ENCODE measurements at regions not wholly inside any gene's neighbourhood (a gene's known extent, or its start where the extent isn't known, plus 50 kb on each side); places are given as distances from the start of the nearest gene placed in this dataset.
A peak's percentile ranks its signal among the peaks of the same experiment; 100 is the strongest.
"Not testable (repeated sequence)": the region's sequence is repeated elsewhere in the genome, so short reads cannot be mapped to it uniquely, and the experiment has no call there.

GRCh38 chr7:138247081-138247480 is 170.8 kb downstream of the AKR1D1 start:
- H3K4me3 Mint-ChIP-seq: no peak overlapping the region

GRCh38 chr7:138247568-138248333 is 171.5 kb downstream of the AKR1D1 start:
- peaks cover 3% of the 10 kb centered on the region in 2 donors for H3K36me3 Mint-ChIP-seq (ENCODE audit: insufficient read depth in 2 of 2)
- H3K4me1 Mint-ChIP-seq (ENCODE audit: low read depth): no peaks in the 10 kb centered on the region
- no peak overlapping the region for H3K27ac Mint-ChIP-seq
- peaks cover 6 to 9% of the 10 kb centered on the region in 2 donors for H3K9me3 Mint-ChIP-seq
- ATAC-seq (replicated peaks in 1 of 2) (no peak), DNase-seq (no peak)
- no peaks in the 10 kb centered on the region for H3K27me3 Mint-ChIP-seq (ENCODE audit: low read depth)
- no peak overlapping the region for H3K4me3 Mint-ChIP-seq

More at GRCh38 chr7:138247081-138247480, 170.8 kb downstream of the AKR1D1 start:
- Mint-ChIP-seq H3K9me3 (peaks cover 6 to 9% of the 10 kb centered on the region in 2 donors), H3K27ac (no peak overlapping the region), H3K4me1 (ENCODE audit: low read depth) (no peaks in the 10 kb centered on the region), H3K27me3 (ENCODE audit: low read depth) (no peaks in the 10 kb centered on the region), H3K36me3 (ENCODE audit: insufficient read depth in 2 of 2) (peaks cover 3% of the 10 kb centered on the region in 2 donors)
- no peak for ATAC-seq (replicated peaks in 1 of 2)
- DNase-seq: no peak

GRCh38 chr7:138248609-138249008 is 172.3 kb downstream of the AKR1D1 start:
- no peak for DNase-seq
- no peak for ATAC-seq (replicated peaks in 1 of 2)
- Mint-ChIP-seq H3K27ac (no peak overlapping the region), H3K27me3 (ENCODE audit: low read depth) (no peaks in the 10 kb centered on the region), H3K4me3 (no peak overlapping the region), H3K36me3 (ENCODE audit: insufficient read depth in 2 of 2) (peaks cover 3% of the 10 kb centered on the region in 2 donors), H3K9me3 (peaks cover 6 to 9% of the 10 kb centered on the region in 2 donors), H3K4me1 (ENCODE audit: low read depth) (no peaks in the 10 kb centered on the region)

GRCh38 chr7:138249975-138250374 is 173.7 kb downstream of the AKR1D1 start:
- no peaks in the 10 kb centered on the region for H3K27me3 Mint-ChIP-seq (ENCODE audit: low read depth)
- DNase-seq (no peak), ATAC-seq (replicated peaks in 1 of 2) (no peak)
- H3K36me3 Mint-ChIP-seq (ENCODE audit: insufficient read depth in 2 of 2): peaks cover 3% of the 10 kb centered on the region in 2 donors
- no peaks in the 10 kb centered on the region for H3K4me1 Mint-ChIP-seq (ENCODE audit: low read depth)
- no peak overlapping the region for H3K4me3 Mint-ChIP-seq
- H3K27ac Mint-ChIP-seq: no peak overlapping the region
- H3K9me3 Mint-ChIP-seq: peaks cover 6 to 9% of the 10 kb centered on the region in 2 donors

- not testable (repeated sequence) for H3K27ac Mint-ChIP-seq; H3K27me3 Mint-ChIP-seq (ENCODE audit: low read depth); ATAC-seq (replicated peaks in 1 of 2); H3K9me3 Mint-ChIP-seq; H3K36me3 Mint-ChIP-seq (ENCODE audit: insufficient read depth in 2 of 2); DNase-seq; H3K4me1 Mint-ChIP-seq (ENCODE audit: low read depth); H3K4me3 Mint-ChIP-seq
Measured at GRCh38 chr7:138252666-138253065, 176.4 kb downstream of the AKR1D1 start.

GRCh38 chr7:138254444-138254843 is 178.2 kb downstream of the AKR1D1 start:
- H3K27me3 Mint-ChIP-seq (ENCODE audit: low read depth): no peaks in the 10 kb centered on the region
- H3K9me3 Mint-ChIP-seq: no peaks in the 10 kb centered on the region
- no peak overlapping the region for H3K27ac Mint-ChIP-seq
- DNase-seq: no peak
- peaks cover 7% of the 10 kb centered on the region for H3K4me1 Mint-ChIP-seq (ENCODE audit: low read depth)
- no peaks in the 10 kb centered on the region for H3K36me3 Mint-ChIP-seq (ENCODE audit: insufficient read depth in 2 of 2)
- no peak overlapping the region for H3K4me3 Mint-ChIP-seq
- ATAC-seq (replicated peaks in 1 of 2): no peak

GRCh38 chr7:138257459-138258196 is 181.4 kb downstream of the AKR1D1 start:
- Mint-ChIP-seq H3K27ac (no peak overlapping the region), H3K27me3 (ENCODE audit: low read depth) (no peaks in the 10 kb centered on the region), H3K9me3 (no peaks in the 10 kb centered on the region), H3K4me1 (ENCODE audit: low read depth) (peaks cover 7% of the 10 kb centered on the region), H3K36me3 (ENCODE audit: insufficient read depth in 2 of 2) (no peaks in the 10 kb centered on the region), H3K4me3 (no peak overlapping the region)
- DNase-seq: no peak
- no peak for ATAC-seq (replicated peaks in 1 of 2)

- Mint-ChIP-seq H3K4me3 (no peak overlapping the region), H3K27ac (no peak overlapping the region), H3K36me3 (ENCODE audit: insufficient read depth in 2 of 2) (no peaks in the 10 kb centered on the region), H3K27me3 (ENCODE audit: low read depth) (no peaks in the 10 kb centered on the region), H3K4me1 (ENCODE audit: low read depth) (peaks cover 7% of the 10 kb centered on the region), H3K9me3 (no peaks in the 10 kb centered on the region)
- ATAC-seq (replicated peaks in 1 of 2) (no peak), DNase-seq (no peak)
Measured at GRCh38 chr7:138258197-138258559, 181.9 kb downstream of the AKR1D1 start.

- ATAC-seq (replicated peaks in 1 of 2): no peak
- H3K36me3 Mint-ChIP-seq (ENCODE audit: insufficient read depth in 2 of 2): no peaks in the 10 kb centered on the region
- no peak overlapping the region for H3K4me3 Mint-ChIP-seq
- DNase-seq: no peak
- H3K4me1 Mint-ChIP-seq (ENCODE audit: low read depth): peaks cover 7% of the 10 kb centered on the region
- no peak overlapping the region for H3K27ac Mint-ChIP-seq
- no peaks in the 10 kb centered on the region for H3K27me3 Mint-ChIP-seq (ENCODE audit: low read depth)
- no peaks in the 10 kb centered on the region for H3K9me3 Mint-ChIP-seq
Measured at GRCh38 chr7:138259675-138260074, 183.4 kb downstream of the AKR1D1 start.

- H3K36me3 Mint-ChIP-seq (ENCODE audit: insufficient read depth in 2 of 2): no peaks in the 10 kb centered on the region
Measured at GRCh38 chr7:138267934-138268333, 191.7 kb downstream of the AKR1D1 start.

GRCh38 chr7:138276891-138277290 is 183.2 kb upstream of the TRIM24 start:
- no peaks in the 10 kb centered on the region for H3K9me3 Mint-ChIP-seq
- H3K4me1 Mint-ChIP-seq (ENCODE audit: low read depth): no peaks in the 10 kb centered on the region
- H3K4me3 Mint-ChIP-seq: no peak overlapping the region
- H3K27ac Mint-ChIP-seq: no peak overlapping the region
- H3K27me3 Mint-ChIP-seq (ENCODE audit: low read depth): no peaks in the 10 kb centered on the region
- ATAC-seq (replicated peaks in 1 of 2): no peak
- no peak for DNase-seq
- no peaks in the 10 kb centered on the region for H3K36me3 Mint-ChIP-seq (ENCODE audit: insufficient read depth in 2 of 2)

More at GRCh38 chr7:138267934-138268333, 191.7 kb downstream of the AKR1D1 start:
- DNase-seq (no peak), ATAC-seq (replicated peaks in 1 of 2) (no peak)
- no peaks in the 10 kb centered on the region for H3K27me3 Mint-ChIP-seq (ENCODE audit: low read depth)
- H3K27ac Mint-ChIP-seq: no peak overlapping the region
- H3K9me3 Mint-ChIP-seq: no peaks in the 10 kb centered on the region
- no peak overlapping the region for H3K4me3 Mint-ChIP-seq
- no peaks in the 10 kb centered on the region for H3K4me1 Mint-ChIP-seq (ENCODE audit: low read depth)

- ATAC-seq (replicated peaks in 1 of 2) (peak; percentile 47 to 72), DNase-seq (no peak)
- Mint-ChIP-seq H3K9me3 (no peaks in the 10 kb centered on the region), H3K4me3 (no peak overlapping the region), H3K27me3 (ENCODE audit: low read depth) (no peaks in the 10 kb centered on the region), H3K4me1 (ENCODE audit: low read depth) (no peaks in the 10 kb centered on the region), H3K27ac (no peak overlapping the region), H3K36me3 (ENCODE audit: insufficient read depth in 2 of 2) (no peaks in the 10 kb centered on the region)
Measured at GRCh38 chr7:138278601-138279000, 181.5 kb upstream of the TRIM24 start.

- no peak overlapping the region for H3K4me3 Mint-ChIP-seq
- H3K27ac Mint-ChIP-seq: no peak overlapping the region
- H3K9me3 Mint-ChIP-seq: no peaks in the 10 kb centered on the region
- no peak for ATAC-seq (replicated peaks in 1 of 2)
- no peaks in the 10 kb centered on the region for H3K4me1 Mint-ChIP-seq (ENCODE audit: low read depth)
- no peaks in the 10 kb centered on the region for H3K36me3 Mint-ChIP-seq (ENCODE audit: insufficient read depth in 2 of 2)
- DNase-seq: no peak
- H3K27me3 Mint-ChIP-seq (ENCODE audit: low read depth): no peaks in the 10 kb centered on the region
Measured at GRCh38 chr7:138282997-138283396, 177.1 kb upstream of the TRIM24 start.
